ENCODE measurements at regions not wholly inside any gene's neighbourhood (a gene's known extent, or its start where the extent isn't known, plus 50 kb on each side); places are given as distances from the start of the nearest gene placed in this dataset.

GRCh38 chr21:15300131-15300530, 235.3 kb upstream of the NRIP1 start:
- peaks cover 9% of the 10 kb centered on the region for H3K36me3 Mint-ChIP-seq
- H3K4me1 Mint-ChIP-seq = peaks cover 18% of the 10 kb centered on the region

GRCh38 chr21:15301014-15301413, 236.2 kb upstream of the NRIP1 start:
- DNase-seq (ENCODE audit: low spot score) = peak; percentile 15
- Histone ChIP-seq H3K9me3 (ENCODE audit: low read depth) (no peaks in the 10 kb centered on the region), H3K4me2 (no peak overlapping the region), H2AFZ (replicated peaks) (no peak overlapping the region), H3K4me1 (peaks cover 23% of the 10 kb centered on the region), H3K79me2 (ENCODE audit: low read depth) (no peaks in the 10 kb centered on the region), H3K36me3 (no peaks in the 10 kb centered on the region), H3K9ac (no peak overlapping the region), H4K20me1 (ENCODE audit: low read depth) (no peaks in the 10 kb centered on the region), H3K27me3 (no peaks in the 10 kb centered on the region), H3F3A (ENCODE audit: low read depth) (no peaks in the 10 kb centered on the region), H3K27ac (no peak overlapping the region), H3K4me3 (no peak overlapping the region)
- peaks cover 18% of the 10 kb centered on the region for H3K4me1 Mint-ChIP-seq
- H3K9me3 Mint-ChIP-seq = peaks cover 30% of the 10 kb centered on the region
- no peak overlapping the region for H3K4me3 Mint-ChIP-seq
- no peaks in the 10 kb centered on the region for H3K27me3 Mint-ChIP-seq (ENCODE audit: insufficient read depth, low read depth)
- TF ChIP-seq, protein P1, sequence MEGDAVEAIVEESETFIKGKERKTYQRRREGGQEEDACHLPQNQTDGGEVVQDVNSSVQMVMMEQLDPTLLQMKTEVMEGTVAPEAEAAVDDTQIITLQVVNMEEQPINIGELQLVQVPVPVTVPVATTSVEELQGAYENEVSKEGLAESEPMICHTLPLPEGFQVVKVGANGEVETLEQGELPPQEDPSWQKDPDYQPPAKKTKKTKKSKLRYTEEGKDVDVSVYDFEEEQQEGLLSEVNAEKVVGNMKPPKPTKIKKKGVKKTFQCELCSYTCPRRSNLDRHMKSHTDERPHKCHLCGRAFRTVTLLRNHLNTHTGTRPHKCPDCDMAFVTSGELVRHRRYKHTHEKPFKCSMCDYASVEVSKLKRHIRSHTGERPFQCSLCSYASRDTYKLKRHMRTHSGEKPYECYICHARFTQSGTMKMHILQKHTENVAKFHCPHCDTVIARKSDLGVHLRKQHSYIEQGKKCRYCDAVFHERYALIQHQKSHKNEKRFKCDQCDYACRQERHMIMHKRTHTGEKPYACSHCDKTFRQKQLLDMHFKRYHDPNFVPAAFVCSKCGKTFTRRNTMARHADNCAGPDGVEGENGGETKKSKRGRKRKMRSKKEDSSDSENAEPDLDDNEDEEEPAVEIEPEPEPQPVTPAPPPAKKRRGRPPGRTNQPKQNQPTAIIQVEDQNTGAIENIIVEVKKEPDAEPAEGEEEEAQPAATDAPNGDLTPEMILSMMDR (IDR thresholded peaks at IDR 0.05) = no peak
- no peak for TF ChIP-seq EZH2 (IDR thresholded peaks at IDR 0.05)
- TF ChIP-seq EZH2phosphoT487 (IDR thresholded peaks at IDR 0.05) = no peak
- peaks cover 11% of the 10 kb centered on the region for H3K36me3 Mint-ChIP-seq
- H3K27ac Mint-ChIP-seq = no peak overlapping the region

More at GRCh38 chr21:15300131-15300530, 235.3 kb upstream of the NRIP1 start:
- Histone ChIP-seq H4K20me1 (ENCODE audit: low read depth) (no peaks in the 10 kb centered on the region), H3K9me3 (ENCODE audit: low read depth) (no peaks in the 10 kb centered on the region), H3K9ac (no peak overlapping the region), H3K36me3 (no peaks in the 10 kb centered on the region), H3K27me3 (no peaks in the 10 kb centered on the region), H2AFZ (replicated peaks) (no peak overlapping the region), H3K4me2 (no peak overlapping the region), H3K79me2 (ENCODE audit: low read depth) (no peaks in the 10 kb centered on the region), H3K4me1 (peaks cover 23% of the 10 kb centered on the region), H3F3A (ENCODE audit: low read depth) (no peaks in the 10 kb centered on the region), H3K27ac (no peak overlapping the region), H3K4me3 (no peak overlapping the region)
- H3K27ac Mint-ChIP-seq = no peak overlapping the region
- peaks cover 25% of the 10 kb centered on the region for H3K9me3 Mint-ChIP-seq
- no peak overlapping the region for H3K4me3 Mint-ChIP-seq
- no peaks in the 10 kb centered on the region for H3K27me3 Mint-ChIP-seq (ENCODE audit: insufficient read depth, low read depth)
- TF ChIP-seq, protein P1 (IDR thresholded peaks at IDR 0.05) = no peak
- TF ChIP-seq EZH2 (IDR thresholded peaks at IDR 0.05) = no peak
- DNase-seq (ENCODE audit: low spot score) = no peak

GRCh38 chr21:15301736-15302135, 236.9 kb upstream of the NRIP1 start:
- H3K9me3 Mint-ChIP-seq = peaks cover 30% of the 10 kb centered on the region

More at GRCh38 chr21:15301736-15302135, 236.9 kb upstream of the NRIP1 start:
- Histone ChIP-seq H3K4me1 (peaks cover 23% of the 10 kb centered on the region), H3F3A (ENCODE audit: low read depth) (no peaks in the 10 kb centered on the region), H3K79me2 (ENCODE audit: low read depth) (no peaks in the 10 kb centered on the region), H3K36me3 (no peaks in the 10 kb centered on the region), H3K27ac (no peak overlapping the region), H3K27me3 (no peaks in the 10 kb centered on the region), H2AFZ (replicated peaks) (no peak overlapping the region), H4K20me1 (ENCODE audit: low read depth) (no peaks in the 10 kb centered on the region), H3K4me3 (no peak overlapping the region), H3K4me2 (no peak overlapping the region), H3K9ac (no peak overlapping the region), H3K9me3 (ENCODE audit: low read depth) (no peaks in the 10 kb centered on the region)
- no peak overlapping the region for H3K27ac Mint-ChIP-seq
- H3K4me3 Mint-ChIP-seq = no peak overlapping the region
- peaks cover 18% of the 10 kb centered on the region for H3K4me1 Mint-ChIP-seq
- TF ChIP-seq, protein P1 (IDR thresholded peaks at IDR 0.05) = no peak
- TF ChIP-seq EZH2 (IDR thresholded peaks at IDR 0.05) (no peak), EZH2phosphoT487 (IDR thresholded peaks at IDR 0.05) (no peak)
- no peak for DNase-seq (ENCODE audit: low spot score)
- peaks cover 11% of the 10 kb centered on the region for H3K36me3 Mint-ChIP-seq
- H3K27me3 Mint-ChIP-seq (ENCODE audit: insufficient read depth, low read depth) = no peaks in the 10 kb centered on the region

Measured in neural progenitor cell (in vitro differentiated cells).